GM12878 (cell line): ENCODE measurements at regions not wholly inside any gene's neighbourhood (a gene's known extent, or its start where the extent isn't known, plus 50 kb on each side); places are given as distances from the start of the nearest gene placed in this dataset.

Experiments
- ATAC-seq: fragments of 200-7000 bp; cut with Tn5 transposase; 3 replicates; pipeline ENCODE4 v1.9.1; 2020; ENCODE audit warnings: mild to moderate bottlenecking, moderate library complexity
- BruUV-seq: library from RNA; stranded (reverse); fragments of 400-500 nt; replicated peaks from 2 replicates; lab custom pipeline; 2021; lab: Mats Ljungman, UMichigan
- CTCF ChIA-PET: fragments of 300-600 bp; sonication (Branson Sonifier 250); formaldehyde crosslinking; extraction: SDS; loops from one replicate; lab custom pipeline; 2021; ENCODE audit warnings: inconsistent platforms; lab: Yijun Ruan, JAX
- POLR2A ChIA-PET: fragments of 350-600 bp; formaldehyde crosslinking; extraction: SDS; loops from one replicate; lab custom pipeline; 2021; ENCODE audit warnings: inconsistent platforms; lab: Charles Lee
- RAD21 ChIA-PET: fragments of 300-600 bp; sonication (Branson Sonifier 250); formaldehyde crosslinking; loops from one replicate; lab custom pipeline; 2023; ENCODE audit warnings: antibody characterized with exemption; ENCODE audit not compliant: unreplicated experiment; lab: Charles Lee
- SMC1A ChIA-PET: fragments of 300-600 bp; sonication (Branson Sonifier 250); formaldehyde crosslinking; loops from one replicate; lab custom pipeline; 2023; ENCODE audit not compliant: unreplicated experiment, uncharacterized antibody; lab: Charles Lee
- DNase-seq: peaks from one replicate; pipeline ENCODE4 v3.0.0-alpha.2; 2011; ENCODE audit warnings: low read depth, low spot score
- FAIRE-seq: peaks from 3 replicates; lab custom pipeline; 2011; peaks lifted over from hg19 to GRCh38; lab: Jason Lieb, UNC
- H2AFZ ChIP-seq: 2 replicates; pipeline ENCODE4 v1.6.0; 2011; ENCODE audit warnings: low read depth, low read length, control low read depth; ENCODE audit not compliant: control insufficient read depth
- H3K27ac ChIP-seq: 2 replicates; pipeline ENCODE4 v1.5.1; 2011; ENCODE audit warnings: control low read depth; ENCODE audit not compliant: control insufficient read depth, insufficient read depth
- H3K27me3 ChIP-seq, 2 experiments: replicated peaks in 1 of 2; 2 replicates each; pipeline versions ENCODE4 v1.6.0 to v1.6.1; 2011; ENCODE audit warnings: low read length in 1 of 2; ENCODE audit not compliant: control insufficient read depth in 2 of 2, insufficient read depth in 2 of 2
- H3K36me3 ChIP-seq, 2 experiments: 2 replicates each; pipeline ENCODE4 v1.5.1; 2011; ENCODE audit warnings: low read length in 1 of 2; ENCODE audit not compliant: control insufficient read depth in 2 of 2, insufficient read depth in 2 of 2
- H3K4me1 ChIP-seq: 2 replicates; pipeline ENCODE4 v1.6.1; 2011; ENCODE audit warnings: mild to moderate bottlenecking, low read length, moderate library complexity, mixed read lengths; ENCODE audit not compliant: control insufficient read depth, insufficient read depth
- H3K4me2 ChIP-seq: 2 replicates; pipeline ENCODE4 v1.6.0; 2011; ENCODE audit warnings: control low read depth; ENCODE audit not compliant: control insufficient read depth, insufficient read depth
- H3K4me3 ChIP-seq: fragments of 200-600 bp; sonication (generic); 2 replicates; pipeline ENCODE4 v1.5.1; 2016
- H3K79me2 ChIP-seq: 2 replicates; pipeline ENCODE4 v1.6.0; 2011; ENCODE audit warnings: low read length; ENCODE audit not compliant: control insufficient read depth, insufficient read depth
- H3K9ac ChIP-seq: 2 replicates; pipeline ENCODE4 v1.8.0; 2011; ENCODE audit warnings: low read length, control low read depth, mixed read lengths; ENCODE audit not compliant: control insufficient read depth, insufficient read depth
- H3K9me3 ChIP-seq: replicated peaks from 3 replicates; pipeline ENCODE4 v1.5.1; 2011; ENCODE audit warnings: mild to moderate bottlenecking, low read length; ENCODE audit not compliant: control insufficient read depth, insufficient read depth
- H4K20me1 ChIP-seq: 2 replicates; pipeline ENCODE4 v1.6.0; 2011; ENCODE audit not compliant: control insufficient read depth, insufficient read depth
- ASH2L ChIP-seq: fragments of 300-600, 200-600 bp; sonication (generic); IDR thresholded peaks from 2 replicates; pipeline ENCODE4 v1.6.1; 2017; ENCODE audit warnings: low read depth, mild to moderate bottlenecking, borderline replicate concordance
- BRCA1 ChIP-seq: IDR thresholded peaks from 2 replicates; pipeline ENCODE4 v1.6.1; 2011; ENCODE audit warnings: low read depth, low read length, improper control_type of control experiment
- CREM ChIP-seq: IDR thresholded peaks from 2 replicates; pipeline ENCODE4 v1.6.1; 2014; ENCODE audit warnings: antibody characterized with exemption, low read depth
- GATAD2B ChIP-seq: fragments of 450-650 bp; conservative IDR thresholded peaks from 2 replicates; pipeline ENCODE4 v1.6.1; 2017; ENCODE audit warnings: low read depth, mild to moderate bottlenecking, moderate library complexity
- IKZF1 ChIP-seq: fragments of 450-650 bp; conservative IDR thresholded peaks from 2 replicates; pipeline ENCODE4 v1.6.1; 2017; ENCODE audit warnings: antibody characterized with exemption, mild to moderate bottlenecking
- NR2C2 ChIP-seq: IDR thresholded peaks from 2 replicates; pipeline ENCODE4 v1.6.1; 2011; ENCODE audit warnings: borderline replicate concordance, low read depth; ENCODE audit not compliant: control insufficient read depth, insufficient read length
- PAX5 ChIP-seq: IDR thresholded peaks from 2 replicates; pipeline ENCODE4 v1.6.1; 2011; ENCODE audit warnings: low read depth, low read length, borderline replicate concordance
- PAX8 ChIP-seq: fragments of 450-650 bp; IDR thresholded peaks from 2 replicates; pipeline ENCODE4 v1.6.1; 2017; ENCODE audit warnings: mild to moderate bottlenecking, moderate library complexity
- SREBF2 ChIP-seq: IDR thresholded peaks from 2 replicates; pipeline ENCODE4 v1.6.1; 2012; ENCODE audit warnings: mild to moderate bottlenecking, low read length
- TARDBP ChIP-seq: IDR thresholded peaks from 2 replicates; pipeline ENCODE4 v1.6.1; 2016; ENCODE audit warnings: borderline replicate concordance
- TCF12 ChIP-seq: IDR thresholded peaks from 2 replicates; pipeline ENCODE4 v1.6.1; 2011; ENCODE audit warnings: low read depth, mild to moderate bottlenecking, low read length
- WGBS: methylation state at CpG from one replicate; pipeline ENCODE4 v1.1.6; 2016; ENCODE audit warnings: low lambda C conversion rate; ENCODE audit not compliant: insufficient replicate concordance, insufficient coverage; ENCODE audit errors: missing lambda C conversion rate; 5-methylcytosine and 5-hydroxymethylcytosine counted together
- in situ Hi-C: fragments of 300-500 bp; cut with MboI; formaldehyde crosslinking; loops from 9 replicates; pipeline ENCODE4 v1.14.3; 2018; ENCODE audit warnings: mixed read lengths
- intact Hi-C: fragments of 100-400 bp; cut with micrococcal nuclease; formaldehyde crosslinking; loops from one replicate; pipeline ENCODE4 v1.14.2; 2022; ENCODE audit not compliant: unreplicated experiment
- TF ChIP-seq, protein P1 (sequence below): fragments of 450-650 bp; IDR thresholded peaks from 2 replicates; pipeline ENCODE4 v1.6.1; 2016; ENCODE audit warnings: mild to moderate bottlenecking
- TF ChIP-seq, protein P2 (sequence below): fragments of 450-650 bp; IDR thresholded peaks from 2 replicates; pipeline ENCODE4 v1.6.1; 2017; ENCODE audit warnings: mild to moderate bottlenecking
- TF ChIP-seq, protein P3 (sequence below): fragments of 150-350 bp; IDR thresholded peaks from 2 replicates; pipeline ENCODE4 v1.6.1; 2014; ENCODE audit warnings: mild to moderate bottlenecking, low read depth, low read length
- TF ChIP-seq, protein P4 (sequence below): fragments of 450-650 bp; formaldehyde crosslinking; IDR thresholded peaks from 2 replicates; pipeline ENCODE4 v1.4.0; 2020; ENCODE audit warnings: mild to moderate bottlenecking, moderate library complexity

DNA sequence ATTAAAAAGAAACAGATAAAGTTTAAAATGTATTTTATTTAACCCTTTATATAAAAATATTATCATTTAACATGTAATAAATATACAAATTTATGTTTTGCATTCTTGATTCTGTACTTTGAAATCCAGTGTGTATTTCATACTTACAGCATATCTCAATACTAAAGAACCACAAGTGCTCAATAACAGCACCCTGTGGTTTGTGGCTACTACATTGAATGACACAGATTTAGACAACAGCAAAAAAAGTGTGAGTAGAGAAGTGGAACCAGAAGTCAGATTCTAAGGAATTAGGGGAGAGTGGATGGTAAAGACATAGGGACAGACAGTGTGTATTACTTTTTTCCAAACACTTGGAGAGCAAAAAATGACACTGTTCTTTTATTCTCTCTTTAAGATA, 524.5 kb downstream of the BMP2 start (continued):
- TF ChIP-seq, protein P1, sequence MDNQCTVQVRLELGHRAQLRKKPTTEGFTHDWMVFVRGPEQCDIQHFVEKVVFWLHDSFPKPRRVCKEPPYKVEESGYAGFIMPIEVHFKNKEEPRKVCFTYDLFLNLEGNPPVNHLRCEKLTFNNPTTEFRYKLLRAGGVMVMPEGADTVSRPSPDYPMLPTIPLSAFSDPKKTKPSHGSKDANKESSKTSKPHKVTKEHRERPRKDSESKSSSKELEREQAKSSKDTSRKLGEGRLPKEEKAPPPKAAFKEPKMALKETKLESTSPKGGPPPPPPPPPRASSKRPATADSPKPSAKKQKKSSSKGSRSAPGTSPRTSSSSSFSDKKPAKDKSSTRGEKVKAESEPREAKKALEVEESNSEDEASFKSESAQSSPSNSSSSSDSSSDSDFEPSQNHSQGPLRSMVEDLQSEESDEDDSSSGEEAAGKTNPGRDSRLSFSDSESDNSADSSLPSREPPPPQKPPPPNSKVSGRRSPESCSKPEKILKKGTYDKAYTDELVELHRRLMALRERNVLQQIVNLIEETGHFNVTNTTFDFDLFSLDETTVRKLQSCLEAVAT = no peak

DNA sequence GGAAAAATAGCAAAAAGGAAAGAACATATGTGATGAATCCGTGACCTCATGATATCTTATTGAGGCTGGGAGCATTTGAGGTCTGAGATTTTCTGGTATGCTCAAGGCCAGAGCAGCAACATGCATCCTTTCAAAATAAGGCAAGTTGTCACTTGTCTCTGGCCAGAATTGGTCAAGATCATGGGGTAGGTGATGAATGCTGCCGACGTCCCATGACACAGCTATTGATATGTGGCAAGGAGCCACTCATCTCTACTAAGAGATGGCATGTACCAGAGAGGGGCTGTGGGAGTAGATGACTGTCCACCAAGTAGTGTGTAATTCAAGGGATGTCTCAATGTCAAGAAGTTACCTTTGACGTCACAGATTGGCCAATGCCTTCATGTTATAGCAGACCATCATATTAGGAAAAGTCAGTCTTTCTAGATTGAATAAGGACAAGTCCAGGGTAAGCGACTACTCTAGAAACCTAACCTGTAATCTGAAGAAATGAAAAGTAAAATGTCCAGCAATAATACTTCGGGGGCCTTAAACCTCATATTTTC, 527.4 kb downstream of the BMP2 start:
- Histone ChIP-seq H3K9me3 (no peaks in the 10 kb centered on the region), H3K4me2 (no peak overlapping the region), H3K27ac (no peak overlapping the region), H3K79me2 (no peaks in the 10 kb centered on the region), H3K36me3 (no peaks in the 10 kb centered on the region), H2AFZ (no peak overlapping the region), H4K20me1 (no peaks in the 10 kb centered on the region), H3K9ac (no peak overlapping the region), H3K4me1 (no peaks in the 10 kb centered on the region), H3K4me3 (no peak overlapping the region), H3K27me3 (no peaks in the 10 kb centered on the region)
- CTCF ChIA-PET = interaction anchor here (1.0 to 1.4 kb wide), 3 partner anchors 9 to 12 kb away, joined by 3 to 8 read pairs (median 3); no protein-coding TSS in a partner anchor
- SMC1A ChIA-PET = interaction anchor here (1.0 kb wide), 1 partner anchor 9 kb away, joined by 3 read pairs; no protein-coding TSS in a partner anchor
- RAD21 ChIA-PET = interaction anchor here (0.5 to 1.0 kb wide), 2 partner anchors 9 to 1109 kb away, joined by 4 read pairs; no protein-coding TSS in a partner anchor
- intact Hi-C loops (no loop called here), in situ Hi-C loops (loop anchor here (25.0 kb wide), 1 partner anchor 533 kb away; the partner anchor contains the start of gene BMP2)
- no peak for FAIRE-seq
- WGBS = 9% methylated on average over 6 of the region's 6 CpGs
- BruUV-seq = no TSS peak
- POLR2A ChIA-PET = no interaction called here
- ATAC-seq = no peak
- DNase-seq = no peak
- TF ChIP-seq PAX5 (no peak), CREM (no peak), ASH2L (no peak), BRCA1 (no peak), IKZF1 (no peak), SREBF2 (no peak), PAX8 (no peak), GATAD2B (no peak), NR2C2 (no peak), TCF12 (no peak), TARDBP (no peak)
- TF ChIP-seq, protein P2, sequence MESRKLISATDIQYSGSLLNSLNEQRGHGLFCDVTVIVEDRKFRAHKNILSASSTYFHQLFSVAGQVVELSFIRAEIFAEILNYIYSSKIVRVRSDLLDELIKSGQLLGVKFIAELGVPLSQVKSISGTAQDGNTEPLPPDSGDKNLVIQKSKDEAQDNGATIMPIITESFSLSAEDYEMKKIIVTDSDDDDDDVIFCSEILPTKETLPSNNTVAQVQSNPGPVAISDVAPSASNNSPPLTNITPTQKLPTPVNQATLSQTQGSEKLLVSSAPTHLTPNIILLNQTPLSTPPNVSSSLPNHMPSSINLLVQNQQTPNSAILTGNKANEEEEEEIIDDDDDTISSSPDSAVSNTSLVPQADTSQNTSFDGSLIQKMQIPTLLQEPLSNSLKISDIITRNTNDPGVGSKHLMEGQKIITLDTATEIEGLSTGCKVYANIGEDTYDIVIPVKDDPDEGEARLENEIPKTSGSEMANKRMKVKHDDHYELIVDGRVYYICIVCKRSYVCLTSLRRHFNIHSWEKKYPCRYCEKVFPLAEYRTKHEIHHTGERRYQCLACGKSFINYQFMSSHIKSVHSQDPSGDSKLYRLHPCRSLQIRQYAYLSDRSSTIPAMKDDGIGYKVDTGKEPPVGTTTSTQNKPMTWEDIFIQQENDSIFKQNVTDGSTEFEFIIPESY = no peak
- TF ChIP-seq, protein P3, sequence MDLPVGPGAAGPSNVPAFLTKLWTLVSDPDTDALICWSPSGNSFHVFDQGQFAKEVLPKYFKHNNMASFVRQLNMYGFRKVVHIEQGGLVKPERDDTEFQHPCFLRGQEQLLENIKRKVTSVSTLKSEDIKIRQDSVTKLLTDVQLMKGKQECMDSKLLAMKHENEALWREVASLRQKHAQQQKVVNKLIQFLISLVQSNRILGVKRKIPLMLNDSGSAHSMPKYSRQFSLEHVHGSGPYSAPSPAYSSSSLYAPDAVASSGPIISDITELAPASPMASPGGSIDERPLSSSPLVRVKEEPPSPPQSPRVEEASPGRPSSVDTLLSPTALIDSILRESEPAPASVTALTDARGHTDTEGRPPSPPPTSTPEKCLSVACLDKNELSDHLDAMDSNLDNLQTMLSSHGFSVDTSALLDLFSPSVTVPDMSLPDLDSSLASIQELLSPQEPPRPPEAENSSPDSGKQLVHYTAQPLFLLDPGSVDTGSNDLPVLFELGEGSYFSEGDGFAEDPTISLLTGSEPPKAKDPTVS = no peak
- TF ChIP-seq, protein P4, sequence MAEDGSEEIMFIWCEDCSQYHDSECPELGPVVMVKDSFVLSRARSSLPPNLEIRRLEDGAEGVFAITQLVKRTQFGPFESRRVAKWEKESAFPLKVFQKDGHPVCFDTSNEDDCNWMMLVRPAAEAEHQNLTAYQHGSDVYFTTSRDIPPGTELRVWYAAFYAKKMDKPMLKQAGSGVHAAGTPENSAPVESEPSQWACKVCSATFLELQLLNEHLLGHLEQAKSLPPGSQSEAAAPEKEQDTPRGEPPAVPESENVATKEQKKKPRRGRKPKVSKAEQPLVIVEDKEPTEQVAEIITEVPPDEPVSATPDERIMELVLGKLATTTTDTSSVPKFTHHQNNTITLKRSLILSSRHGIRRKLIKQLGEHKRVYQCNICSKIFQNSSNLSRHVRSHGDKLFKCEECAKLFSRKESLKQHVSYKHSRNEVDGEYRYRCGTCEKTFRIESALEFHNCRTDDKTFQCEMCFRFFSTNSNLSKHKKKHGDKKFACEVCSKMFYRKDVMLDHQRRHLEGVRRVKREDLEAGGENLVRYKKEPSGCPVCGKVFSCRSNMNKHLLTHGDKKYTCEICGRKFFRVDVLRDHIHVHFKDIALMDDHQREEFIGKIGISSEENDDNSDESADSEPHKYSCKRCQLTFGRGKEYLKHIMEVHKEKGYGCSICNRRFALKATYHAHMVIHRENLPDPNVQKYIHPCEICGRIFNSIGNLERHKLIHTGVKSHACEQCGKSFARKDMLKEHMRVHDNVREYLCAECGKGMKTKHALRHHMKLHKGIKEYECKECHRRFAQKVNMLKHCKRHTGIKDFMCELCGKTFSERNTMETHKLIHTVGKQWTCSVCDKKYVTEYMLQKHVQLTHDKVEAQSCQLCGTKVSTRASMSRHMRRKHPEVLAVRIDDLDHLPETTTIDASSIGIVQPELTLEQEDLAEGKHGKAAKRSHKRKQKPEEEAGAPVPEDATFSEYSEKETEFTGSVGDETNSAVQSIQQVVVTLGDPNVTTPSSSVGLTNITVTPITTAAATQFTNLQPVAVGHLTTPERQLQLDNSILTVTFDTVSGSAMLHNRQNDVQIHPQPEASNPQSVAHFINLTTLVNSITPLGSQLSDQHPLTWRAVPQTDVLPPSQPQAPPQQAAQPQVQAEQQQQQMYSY (CRISPR knock-in tag) = no peak
